GM23248 (cell line): ENCODE measurements at regions not wholly inside any gene's neighbourhood (a gene's known extent, or its start where the extent isn't known, plus 50 kb on each side); places are given as distances from the start of the nearest gene placed in this dataset.

Source experiments
- DNase-seq: peaks from one replicate; pipeline ENCODE4 v3.0.0-alpha.2; 2015
- H2AFZ ChIP-seq: fragments of 200-600 bp; sonication (generic); 2 replicates; pipeline ENCODE4 v1.6.1; 2016; ENCODE audit warnings: antibody characterized with exemption
- H3F3A ChIP-seq: fragments of 200-600 bp; sonication (generic); 2 replicates; pipeline ENCODE4 v1.6.1; 2016; ENCODE audit warnings: mild to moderate bottlenecking, antibody characterized with exemption, mixed run types; ENCODE audit not compliant: insufficient read depth
- H3K27ac ChIP-seq: fragments of 200-600 bp; sonication (generic); 2 replicates; pipeline ENCODE4 v1.5.1; 2016; ENCODE audit warnings: mild to moderate bottlenecking
- H3K27me3 ChIP-seq: fragments of 200-600 bp; sonication (generic); replicated peaks from 2 replicates; pipeline ENCODE4 v1.6.1; 2016; ENCODE audit warnings: mild to moderate bottlenecking; ENCODE audit not compliant: insufficient read depth
- H3K36me3 ChIP-seq: fragments of 200-600 bp; sonication (generic); 2 replicates; pipeline ENCODE4 v1.6.1; 2016; ENCODE audit warnings: low read depth, mild to moderate bottlenecking
- H3K4me1 ChIP-seq: fragments of 200-600 bp; sonication (generic); 2 replicates; pipeline ENCODE4 v1.6.1; 2016; ENCODE audit warnings: mild to moderate bottlenecking; ENCODE audit not compliant: insufficient read depth
- H3K4me2 ChIP-seq: fragments of 200-600 bp; sonication (generic); one replicate; pipeline ENCODE4 v1.6.1; 2016; ENCODE audit warnings: mild to moderate bottlenecking; ENCODE audit not compliant: unreplicated experiment
- H3K4me3 ChIP-seq: fragments of 200-600 bp; sonication (generic); 2 replicates; pipeline ENCODE4 v1.5.1; 2016; ENCODE audit warnings: mild to moderate bottlenecking
- H3K79me2 ChIP-seq: fragments of 200-600 bp; sonication (generic); 2 replicates; pipeline ENCODE4 v1.6.1; 2016; ENCODE audit warnings: mild to moderate bottlenecking; ENCODE audit not compliant: insufficient read depth
- H3K9ac ChIP-seq: fragments of 200-600 bp; sonication (generic); 2 replicates; pipeline ENCODE4 v1.6.1; 2016; ENCODE audit warnings: mild to moderate bottlenecking
- H3K9me2 ChIP-seq: fragments of 200-600 bp; sonication (generic); 2 replicates; pipeline ENCODE4 v1.6.1; 2016; ENCODE audit warnings: mixed run types, mild to moderate bottlenecking, moderate library complexity; ENCODE audit not compliant: insufficient read depth
- H3K9me3 ChIP-seq: fragments of 200-600 bp; sonication (generic); one replicate; pipeline ENCODE4 v1.6.1; 2017; ENCODE audit warnings: low read depth
- H4K20me1 ChIP-seq: fragments of 200-600 bp; sonication (generic); 2 replicates; pipeline ENCODE4 v1.6.0; 2016; ENCODE audit not compliant: insufficient read depth
- EZH2 ChIP-seq: fragments of 200-600 bp; sonication (generic); IDR thresholded peaks from 2 replicates; pipeline ENCODE4 v1.6.1; 2018; ENCODE audit warnings: antibody characterized with exemption, mild to moderate bottlenecking; ENCODE audit not compliant: insufficient read depth, poor library complexity, severe bottlenecking
- EZH2phosphoT487 ChIP-seq: fragments of 200-600 bp; sonication (generic); IDR thresholded peaks from 2 replicates; pipeline ENCODE4 v1.6.1; 2018; ENCODE audit warnings: antibody characterized with exemption, moderate library complexity, mild to moderate bottlenecking, low read depth; ENCODE audit not compliant: insufficient read depth
- WGBS, 2 experiments: methylation state at CpG; one replicate each; pipeline ENCODE4 v1.1.6; 2015 to 2017; ENCODE audit warnings: low lambda C conversion rate in 2 of 2, low coverage in 1 of 2; ENCODE audit errors: missing lambda C conversion rate in 2 of 2; 5-methylcytosine and 5-hydroxymethylcytosine counted together
- in situ Hi-C: fragments of 300-500 bp; cut with MboI; formaldehyde crosslinking; loops from 2 replicates; pipeline ENCODE4 v1.15.0; 2020

GRCh38 chr17:72561266-72561665, 440.4 kb downstream of the SOX9 start:
- Histone ChIP-seq H2AFZ (no peak overlapping the region), H3K4me3 (no peak overlapping the region), H3K9me3 (no peaks in the 10 kb centered on the region), H3K4me1 (no peaks in the 10 kb centered on the region), H3K36me3 (no peaks in the 10 kb centered on the region), H3K9me2 (no peaks in the 10 kb centered on the region), H3K27me3 (no peaks in the 10 kb centered on the region), H3K9ac (no peak overlapping the region), H3K79me2 (peaks cover 43% of the 10 kb centered on the region), H3K27ac (no peak overlapping the region), H3K4me2 (no peak overlapping the region), H4K20me1 (no peaks in the 10 kb centered on the region), H3F3A (no peaks in the 10 kb centered on the region)
- no peak for DNase-seq
- TF ChIP-seq EZH2phosphoT487 (no peak), EZH2 (no peak)
- 58 to 59% methylated on average over 5 of the region's 5 CpGs for WGBS, 2 experiments
- in situ Hi-C loops: loop anchor here (10.0 to 25.0 kb wide), 2 partner anchors 426 to 624 kb away; no protein-coding TSS in a partner anchor

GRCh38 chr17:72561680-72562079, 440.9 kb downstream of the SOX9 start:
- TF ChIP-seq EZH2 (no peak), EZH2phosphoT487 (no peak)
- H3K4me1 ChIP-seq: no peaks in the 10 kb centered on the region
- H3K9me2 ChIP-seq: no peaks in the 10 kb centered on the region
- H2AFZ ChIP-seq: no peak overlapping the region
- H3K27ac ChIP-seq: no peak overlapping the region
- no peak overlapping the region for H3K4me3 ChIP-seq
- no peaks in the 10 kb centered on the region for H4K20me1 ChIP-seq
- no peaks in the 10 kb centered on the region for H3F3A ChIP-seq
- 86 to 87% methylated on average over 6 of the region's 6 CpGs for WGBS, 2 experiments
- no peaks in the 10 kb centered on the region for H3K9me3 ChIP-seq
- DNase-seq: no peak
- H3K79me2 ChIP-seq: peaks cover 43% of the 10 kb centered on the region
- no peak overlapping the region for H3K9ac ChIP-seq
- no peak overlapping the region for H3K4me2 ChIP-seq
- H3K27me3 ChIP-seq: no peaks in the 10 kb centered on the region
- H3K36me3 ChIP-seq: no peaks in the 10 kb centered on the region
- in situ Hi-C loops: loop anchor here (10.0 to 25.0 kb wide), 2 partner anchors 426 to 623 kb away; no protein-coding TSS in a partner anchor

- Histone ChIP-seq H3K9me3 (no peaks in the 10 kb centered on the region), H3K27ac (no peak overlapping the region), H3K4me3 (no peak overlapping the region), H3K27me3 (no peaks in the 10 kb centered on the region), H4K20me1 (no peaks in the 10 kb centered on the region), H2AFZ (no peak overlapping the region), H3K4me1 (no peaks in the 10 kb centered on the region), H3K79me2 (peaks cover 37% of the 10 kb centered on the region), H3K36me3 (no peaks in the 10 kb centered on the region), H3F3A (no peaks in the 10 kb centered on the region), H3K9me2 (no peaks in the 10 kb centered on the region), H3K4me2 (no peak overlapping the region), H3K9ac (no peak overlapping the region)
- TF ChIP-seq EZH2 (no peak), EZH2phosphoT487 (no peak)
- in situ Hi-C loops: loop anchor here (10.0 to 25.0 kb wide), 2 partner anchors 425 to 622 kb away; no protein-coding TSS in a partner anchor
- 74 to 87% methylated on average over 7 of the region's 7 CpGs for WGBS, 2 experiments
- no peak for DNase-seq
Observed at GRCh38 chr17:72562615-72563188, 441.9 kb downstream of the SOX9 start.

GRCh38 chr17:72563952-72564351, 443.1 kb downstream of the SOX9 start:
- Histone ChIP-seq H3K4me1 (no peaks in the 10 kb centered on the region), H3K9me3 (no peaks in the 10 kb centered on the region), H3K79me2 (peaks cover 45% of the 10 kb centered on the region), H3K27me3 (no peaks in the 10 kb centered on the region), H3K4me3 (no peak overlapping the region), H3K9ac (no peak overlapping the region), H3F3A (no peaks in the 10 kb centered on the region), H3K27ac (no peak overlapping the region), H3K4me2 (no peak overlapping the region), H2AFZ (no peak overlapping the region), H3K36me3 (no peaks in the 10 kb centered on the region), H3K9me2 (no peaks in the 10 kb centered on the region), H4K20me1 (no peaks in the 10 kb centered on the region)
- no peak for DNase-seq
- TF ChIP-seq EZH2: no peak
- no peak for TF ChIP-seq EZH2phosphoT487
- in situ Hi-C loops: loop anchor here (10.0 to 25.0 kb wide), 2 partner anchors 423 to 621 kb away; no protein-coding TSS in a partner anchor
- 87% methylated on average over 7 of the region's 7 CpGs for WGBS, 2 experiments
